ENCODE measurements at regions not wholly inside any gene's neighbourhood (a gene's known extent, or its start where the extent isn't known, plus 50 kb on each side); places are given as distances from the start of the nearest gene placed in this dataset.

- TF ChIP-seq CTCF (IDR thresholded peaks at IDR 0.05; ENCODE audit: low read depth, low read length): no peak
- no peak for TF ChIP-seq EZH2phosphoT487 (IDR thresholded peaks at IDR 0.05; ENCODE audit: low read depth)
- no peak overlapping the region for H3K4me3 ChIP-seq (ENCODE audit: low read length)
- H3K9ac ChIP-seq (ENCODE audit: low read length): no peak overlapping the region
- no peaks in the 10 kb centered on the region for H3K9me3 ChIP-seq (ENCODE audit: insufficient read depth, low read length)
- no peak overlapping the region for H3K27ac ChIP-seq (ENCODE audit: low read length)
- H3K4me2 ChIP-seq (ENCODE audit: low read length): no peak overlapping the region
- no peak overlapping the region for H2AFZ ChIP-seq (ENCODE audit: low read depth, low read length)
- no peaks in the 10 kb centered on the region for H3K79me2 ChIP-seq (ENCODE audit: low read length)
- H3K36me3 ChIP-seq (replicated peaks; ENCODE audit: low read depth, low read length): no peaks in the 10 kb centered on the region
- H3K27me3 ChIP-seq (ENCODE audit: low read depth, low read length): peaks cover 43% of the 10 kb centered on the region
- H3K4me1 ChIP-seq (ENCODE audit: low read length): no peaks in the 10 kb centered on the region
- no peaks in the 10 kb centered on the region for H4K20me1 ChIP-seq (ENCODE audit: insufficient read depth, low read length)
Observed at GRCh38 chr11:19520681-19521080, 192.0 kb upstream of the NAV2 start.

GRCh38 chr11:19519912-19520641 lies 192.6 kb upstream of the NAV2 start:
- H3K9me3 ChIP-seq (ENCODE audit: insufficient read depth, low read length): no peaks in the 10 kb centered on the region
- H3K4me3 ChIP-seq (ENCODE audit: low read length): no peak overlapping the region
- H3K4me1 ChIP-seq (ENCODE audit: low read length): no peaks in the 10 kb centered on the region
- TF ChIP-seq EZH2phosphoT487 (IDR thresholded peaks at IDR 0.05; ENCODE audit: low read depth): no peak
- no peak for TF ChIP-seq CTCF (IDR thresholded peaks at IDR 0.05; ENCODE audit: low read depth, low read length)
- no peak overlapping the region for H3K27ac ChIP-seq (ENCODE audit: low read length)
- H3K27me3 ChIP-seq (ENCODE audit: low read depth, low read length): peaks cover 39% of the 10 kb centered on the region
- H3K4me2 ChIP-seq (ENCODE audit: low read length): no peak overlapping the region
- H3K79me2 ChIP-seq (ENCODE audit: low read length): no peaks in the 10 kb centered on the region
- no peak overlapping the region for H3K9ac ChIP-seq (ENCODE audit: low read length)
- H3K36me3 ChIP-seq (replicated peaks; ENCODE audit: low read depth, low read length): no peaks in the 10 kb centered on the region
- no peak overlapping the region for H2AFZ ChIP-seq (ENCODE audit: low read depth, low read length)
- H4K20me1 ChIP-seq (ENCODE audit: insufficient read depth, low read length): no peaks in the 10 kb centered on the region

- Histone ChIP-seq H2AFZ (ENCODE audit: low read depth, low read length) (no peak overlapping the region), H3K4me2 (ENCODE audit: low read length) (no peak overlapping the region), H3K36me3 (replicated peaks; ENCODE audit: low read depth, low read length) (no peaks in the 10 kb centered on the region), H3K4me3 (ENCODE audit: low read length) (no peak overlapping the region), H3K27me3 (ENCODE audit: low read depth, low read length) (peaks cover 39% of the 10 kb centered on the region), H3K79me2 (ENCODE audit: low read length) (no peaks in the 10 kb centered on the region), H3K27ac (ENCODE audit: low read length) (no peak overlapping the region), H4K20me1 (ENCODE audit: insufficient read depth, low read length) (no peaks in the 10 kb centered on the region), H3K4me1 (ENCODE audit: low read length) (no peaks in the 10 kb centered on the region), H3K9me3 (ENCODE audit: insufficient read depth, low read length) (no peaks in the 10 kb centered on the region), H3K9ac (ENCODE audit: low read length) (no peak overlapping the region)
- TF ChIP-seq CTCF (IDR thresholded peaks at IDR 0.05; ENCODE audit: low read depth, low read length) (no peak), EZH2phosphoT487 (IDR thresholded peaks at IDR 0.05; ENCODE audit: low read depth) (no peak)
Observed at GRCh38 chr11:19519353-19519752, 193.3 kb upstream of the NAV2 start.

GRCh38 chr11:19513253-19513652 lies 199.4 kb upstream of the NAV2 start:
- Histone ChIP-seq H3K4me1 (ENCODE audit: low read length) (no peaks in the 10 kb centered on the region), H3K79me2 (ENCODE audit: low read length) (no peaks in the 10 kb centered on the region), H4K20me1 (ENCODE audit: insufficient read depth, low read length) (no peaks in the 10 kb centered on the region), H3K9ac (ENCODE audit: low read length) (no peak overlapping the region), H3K27me3 (ENCODE audit: low read depth, low read length) (peaks cover 89% of the 10 kb centered on the region), H3K27ac (ENCODE audit: low read length) (no peak overlapping the region), H3K4me3 (ENCODE audit: low read length) (no peak overlapping the region), H3K36me3 (replicated peaks; ENCODE audit: low read depth, low read length) (no peaks in the 10 kb centered on the region), H3K9me3 (ENCODE audit: insufficient read depth, low read length) (no peaks in the 10 kb centered on the region), H3K4me2 (ENCODE audit: low read length) (no peak overlapping the region), H2AFZ (ENCODE audit: low read depth, low read length) (no peak overlapping the region)
- TF ChIP-seq CTCF (IDR thresholded peaks at IDR 0.05; ENCODE audit: low read depth, low read length): no peak
- TF ChIP-seq EZH2phosphoT487 (IDR thresholded peaks at IDR 0.05; ENCODE audit: low read depth): no peak
